ENCODE measurements at regions not wholly inside any gene's neighbourhood (a gene's known extent, or its start where the extent isn't known, plus 50 kb on each side); places are given as distances from the start of the nearest gene placed in this dataset.

GRCh38 chr13:112252804-112253590, 123.2 kb upstream of the SPACA7 start:
- TF ChIP-seq CTCF (IDR thresholded peaks at IDR 0.05 in 4 of 5, conservative IDR thresholded peaks at IDR 0.05 in 1 of 5) (no peak), POLR2A (IDR thresholded peaks at IDR 0.05) (no peak)
- ATAC-seq (no peak), DNase-seq (no peak)
- in situ Hi-C loops (cut with MboI; ENCODE audit: low sequenced_read_pairs in 4 of 4), result no loop called here
- Histone ChIP-seq H3K4me1 (no peaks in the 10 kb centered on the region), H3K9me3 (no peaks in the 10 kb centered on the region), H3K27ac (no peak overlapping the region), H3K36me3 (no peaks in the 10 kb centered on the region), H3K27me3 (no peaks in the 10 kb centered on the region), H3K4me3 (no peak overlapping the region)
- intact Hi-C loops (cut with DNase I; ENCODE audit: low total_unique reads), result no loop called here

- DNase-seq (no peak), ATAC-seq (no peak)
- no peaks in the 10 kb centered on the region for H3K4me1 ChIP-seq
- intact Hi-C loops (cut with DNase I; ENCODE audit: low total_unique reads) (no loop called here), in situ Hi-C loops (cut with MboI; ENCODE audit: low sequenced_read_pairs in 4 of 4) (no loop called here)
- H3K27ac ChIP-seq, result no peak overlapping the region
- H3K27me3 ChIP-seq, result no peaks in the 10 kb centered on the region
- TF ChIP-seq POLR2A (IDR thresholded peaks at IDR 0.05) (no peak), CTCF (IDR thresholded peaks at IDR 0.05 in 4 of 5, conservative IDR thresholded peaks at IDR 0.05 in 1 of 5) (no peak)
- H3K4me3 ChIP-seq, result no peak overlapping the region
- no peaks in the 10 kb centered on the region for H3K36me3 ChIP-seq
- H3K9me3 ChIP-seq, result no peaks in the 10 kb centered on the region
These were observed 122.5 kb upstream of the SPACA7 start for GRCh38 chr13:112253631-112254030.

DNA sequence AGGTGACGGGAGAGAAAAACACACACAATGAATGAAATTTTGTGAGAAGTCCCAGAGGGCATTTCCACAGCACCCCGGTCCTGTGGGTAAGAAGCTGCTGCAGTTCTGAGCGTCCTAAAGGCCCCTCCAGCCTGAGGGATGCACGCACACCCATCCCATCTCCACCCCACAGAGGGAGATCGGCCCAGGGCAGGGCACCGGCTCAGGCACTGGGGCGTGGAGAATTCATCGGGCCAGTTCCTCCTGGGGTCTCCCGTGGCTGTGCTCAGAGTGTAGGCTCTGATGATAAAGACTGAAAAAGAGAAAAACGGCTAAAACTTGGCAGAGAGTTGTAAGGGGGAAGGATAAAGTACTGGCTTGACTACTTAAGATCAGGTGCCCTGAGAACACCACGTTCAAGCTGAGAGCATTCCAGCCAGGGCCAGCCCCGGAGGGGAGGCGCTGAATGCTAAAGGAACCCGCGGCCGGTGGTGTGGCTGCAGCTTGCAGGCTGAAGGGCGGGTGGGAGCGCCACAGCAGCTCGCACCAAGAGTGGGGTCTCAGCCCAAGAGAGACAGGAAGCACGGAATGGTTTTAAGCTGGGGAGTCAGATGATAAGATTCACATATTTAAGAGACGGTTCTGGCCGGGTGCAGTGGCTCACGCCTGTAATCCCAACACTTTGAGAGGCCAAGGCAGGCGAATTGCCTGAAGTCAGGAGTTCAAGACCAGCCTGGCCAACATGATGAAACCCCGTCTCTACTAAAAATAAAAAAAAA, 121.9 kb upstream of the SPACA7 start:
- intact Hi-C loops (cut with DNase I; ENCODE audit: low total_unique reads) (no loop called here), in situ Hi-C loops (cut with MboI; ENCODE audit: low sequenced_read_pairs in 4 of 4) (no loop called here)
- ATAC-seq (no peak), DNase-seq (no peak)
- Histone ChIP-seq H3K27ac (no peak overlapping the region), H3K4me1 (no peaks in the 10 kb centered on the region), H3K4me3 (no peak overlapping the region), H3K27me3 (no peaks in the 10 kb centered on the region), H3K36me3 (no peaks in the 10 kb centered on the region), H3K9me3 (no peaks in the 10 kb centered on the region)
- TF ChIP-seq CTCF (IDR thresholded peaks at IDR 0.05 in 4 of 5, conservative IDR thresholded peaks at IDR 0.05 in 1 of 5) (no peak), POLR2A (IDR thresholded peaks at IDR 0.05) (no peak)

DNA sequence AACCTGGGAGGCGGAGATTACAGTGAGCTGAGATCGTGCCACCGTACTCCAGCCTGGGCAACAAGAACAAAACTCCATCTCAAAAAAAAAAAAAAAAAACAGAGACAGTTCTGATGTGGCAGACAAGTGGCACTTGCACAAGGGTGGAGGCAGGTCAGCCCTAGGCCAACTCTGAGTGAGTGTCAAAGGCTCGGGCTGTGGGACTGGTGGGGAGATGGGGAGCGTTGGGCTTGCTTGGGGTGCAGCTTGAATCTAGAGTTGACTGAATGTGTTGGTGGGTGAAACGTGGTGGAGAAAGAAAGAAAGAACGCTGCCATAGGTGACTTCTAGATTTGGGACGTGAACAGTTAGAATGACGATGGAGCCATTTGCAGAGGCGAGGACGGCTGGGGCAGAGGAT, 121.3 kb upstream of the SPACA7 start:
- no peak for TF ChIP-seq CTCF (IDR thresholded peaks at IDR 0.05 in 4 of 5, conservative IDR thresholded peaks at IDR 0.05 in 1 of 5)
- TF ChIP-seq POLR2A (IDR thresholded peaks at IDR 0.05), result no peak
- Histone ChIP-seq H3K27ac (no peak overlapping the region), H3K4me3 (no peak overlapping the region), H3K36me3 (no peaks in the 10 kb centered on the region), H3K4me1 (no peaks in the 10 kb centered on the region), H3K9me3 (no peaks in the 10 kb centered on the region), H3K27me3 (no peaks in the 10 kb centered on the region)
- no peak for ATAC-seq
- in situ Hi-C loops (cut with MboI; ENCODE audit: low sequenced_read_pairs in 4 of 4), result no loop called here
- DNase-seq, result no peak
- intact Hi-C loops (cut with DNase I; ENCODE audit: low total_unique reads), result no loop called here
